Left ventricle myocardium inferior (tissue), 1 donor: ENCODE measurements at regions not wholly inside any gene's neighbourhood (a gene's known extent, or its start where the extent isn't known, plus 50 kb on each side); places are given as distances from the start of the nearest gene placed in this dataset.

Experiments used
- DNase-seq: peaks from one replicate; pipeline ENCODE4 v3.0.0-alpha.2; 2020
- H3K27ac ChIP-seq: fragments of 200-600 bp; replicated peaks from 2 replicates; pipeline ENCODE4 v1.8.0; 2021
- H3K27me3 ChIP-seq: fragments of 200-600 bp; 2 replicates; pipeline ENCODE4 v1.8.0; 2021; ENCODE audit warnings: low read depth
- H3K36me3 ChIP-seq: fragments of 200-600 bp; 2 replicates; pipeline ENCODE4 v1.8.0; 2021
- H3K4me1 ChIP-seq: fragments of 200-600 bp; 2 replicates; pipeline ENCODE4 v1.8.0; 2021
- H3K4me3 ChIP-seq: fragments of 200-600 bp; 2 replicates; pipeline ENCODE4 v1.8.0; 2021; ENCODE audit warnings: mild to moderate bottlenecking, moderate library complexity
- H3K9me3 ChIP-seq: fragments of 200-600 bp; replicated peaks from 2 replicates; pipeline ENCODE4 v1.8.0; 2021
- intact Hi-C: fragments of 100-400 bp; cut with micrococcal nuclease; formaldehyde crosslinking; loops from one replicate; pipeline ENCODE4 v1.11.0; 2022
- TF ChIP-seq, protein P1 (sequence below): fragments of 200-600 bp; IDR thresholded peaks from 2 replicates; pipeline ENCODE4 v1.8.0; 2021; ENCODE audit warnings: antibody characterized with exemption, mild to moderate bottlenecking, borderline replicate concordance
- donor health status: DM: no; HTN: yes; CAD: no; lungs with severe emphysema.

DNA sequence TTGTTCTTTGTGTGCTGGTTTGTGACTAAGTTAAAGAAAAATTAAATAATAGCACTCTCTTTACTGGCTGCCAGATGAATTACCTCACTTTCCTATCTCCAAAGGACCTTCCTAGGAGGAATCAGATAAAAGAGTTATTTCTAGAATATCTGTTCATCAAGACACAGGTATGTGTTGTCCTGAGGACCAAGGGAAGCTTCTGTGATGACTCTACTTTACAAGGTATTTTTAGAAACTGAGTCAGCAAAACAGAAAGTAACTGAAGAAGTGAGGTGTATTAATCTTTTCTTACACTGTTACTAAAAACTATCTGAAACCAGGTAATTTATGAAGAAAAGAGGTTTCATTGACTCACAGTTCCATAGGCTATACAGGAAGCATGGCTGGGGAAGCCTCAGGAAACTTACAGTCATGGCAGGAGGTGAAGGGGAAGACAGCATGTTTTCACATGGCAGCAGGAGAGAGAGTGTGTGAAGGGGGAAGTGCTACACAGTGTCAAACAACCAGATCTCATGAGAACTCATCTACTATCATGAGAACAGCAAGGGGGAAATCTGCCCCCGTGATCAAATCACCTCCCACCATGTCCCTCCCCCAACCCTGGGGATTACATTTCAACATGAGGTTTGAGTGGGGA is 189.2 kb upstream of the DMAC1 start:
- Histone ChIP-seq H3K4me3 (no peak overlapping the region), H3K27ac (no peak overlapping the region), H3K36me3 (no peaks in the 10 kb centered on the region), H3K9me3 (no peaks in the 10 kb centered on the region), H3K4me1 (peaks cover 5% of the 10 kb centered on the region), H3K27me3 (no peaks in the 10 kb centered on the region)
- intact Hi-C loops: no loop called here
- TF ChIP-seq, protein P1, sequence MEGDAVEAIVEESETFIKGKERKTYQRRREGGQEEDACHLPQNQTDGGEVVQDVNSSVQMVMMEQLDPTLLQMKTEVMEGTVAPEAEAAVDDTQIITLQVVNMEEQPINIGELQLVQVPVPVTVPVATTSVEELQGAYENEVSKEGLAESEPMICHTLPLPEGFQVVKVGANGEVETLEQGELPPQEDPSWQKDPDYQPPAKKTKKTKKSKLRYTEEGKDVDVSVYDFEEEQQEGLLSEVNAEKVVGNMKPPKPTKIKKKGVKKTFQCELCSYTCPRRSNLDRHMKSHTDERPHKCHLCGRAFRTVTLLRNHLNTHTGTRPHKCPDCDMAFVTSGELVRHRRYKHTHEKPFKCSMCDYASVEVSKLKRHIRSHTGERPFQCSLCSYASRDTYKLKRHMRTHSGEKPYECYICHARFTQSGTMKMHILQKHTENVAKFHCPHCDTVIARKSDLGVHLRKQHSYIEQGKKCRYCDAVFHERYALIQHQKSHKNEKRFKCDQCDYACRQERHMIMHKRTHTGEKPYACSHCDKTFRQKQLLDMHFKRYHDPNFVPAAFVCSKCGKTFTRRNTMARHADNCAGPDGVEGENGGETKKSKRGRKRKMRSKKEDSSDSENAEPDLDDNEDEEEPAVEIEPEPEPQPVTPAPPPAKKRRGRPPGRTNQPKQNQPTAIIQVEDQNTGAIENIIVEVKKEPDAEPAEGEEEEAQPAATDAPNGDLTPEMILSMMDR: no peak
- no peak for DNase-seq

GRCh38 chr9:7984692-7985091 is 185.1 kb upstream of the DMAC1 start:
- no peak for DNase-seq
- H3K9me3 ChIP-seq: no peaks in the 10 kb centered on the region
- no peak overlapping the region for H3K4me3 ChIP-seq
- H3K27ac ChIP-seq: no peak overlapping the region
- no peaks in the 10 kb centered on the region for H3K36me3 ChIP-seq
- TF ChIP-seq, protein P1: no peak
- intact Hi-C loops: no loop called here
- peaks cover 12% of the 10 kb centered on the region for H3K4me1 ChIP-seq
- H3K27me3 ChIP-seq: no peaks in the 10 kb centered on the region

GRCh38 chr9:7984203-7984602 is 184.6 kb upstream of the DMAC1 start:
- intact Hi-C loops: no loop called here

DNA sequence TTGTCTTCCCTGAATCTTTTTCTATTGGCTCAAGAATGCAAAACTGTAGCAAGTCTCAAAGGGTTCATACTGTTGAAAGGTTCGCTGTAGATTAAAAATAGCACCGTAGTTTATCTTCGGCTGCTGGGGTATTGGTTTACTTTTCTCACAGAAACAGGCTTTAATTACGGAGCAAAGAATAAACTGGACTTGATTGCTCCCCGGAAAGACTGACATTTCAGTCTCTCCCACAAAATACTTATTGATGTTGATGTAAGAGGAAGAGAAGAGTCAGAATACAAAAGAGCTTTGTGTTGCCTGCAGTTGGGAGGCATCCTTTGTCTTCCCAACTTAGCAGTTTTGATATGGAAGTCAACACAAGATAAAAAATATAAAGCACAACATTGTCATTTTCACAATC is 183.9 kb upstream of the DMAC1 start:
- Histone ChIP-seq H3K36me3 (no peaks in the 10 kb centered on the region), H3K4me1 (peaks cover 12% of the 10 kb centered on the region), H3K9me3 (no peaks in the 10 kb centered on the region), H3K4me3 (no peak overlapping the region), H3K27ac (no peak overlapping the region), H3K27me3 (no peaks in the 10 kb centered on the region)
- TF ChIP-seq, protein P1: no peak
- intact Hi-C loops: no loop called here
- DNase-seq: no peak

More at GRCh38 chr9:7984203-7984602, 184.6 kb upstream of the DMAC1 start:
- Histone ChIP-seq H3K4me1 (peaks cover 12% of the 10 kb centered on the region), H3K27ac (no peak overlapping the region), H3K9me3 (no peaks in the 10 kb centered on the region), H3K4me3 (no peak overlapping the region), H3K36me3 (no peaks in the 10 kb centered on the region), H3K27me3 (no peaks in the 10 kb centered on the region)
- TF ChIP-seq, protein P1: no peak
- DNase-seq: no peak

DNA sequence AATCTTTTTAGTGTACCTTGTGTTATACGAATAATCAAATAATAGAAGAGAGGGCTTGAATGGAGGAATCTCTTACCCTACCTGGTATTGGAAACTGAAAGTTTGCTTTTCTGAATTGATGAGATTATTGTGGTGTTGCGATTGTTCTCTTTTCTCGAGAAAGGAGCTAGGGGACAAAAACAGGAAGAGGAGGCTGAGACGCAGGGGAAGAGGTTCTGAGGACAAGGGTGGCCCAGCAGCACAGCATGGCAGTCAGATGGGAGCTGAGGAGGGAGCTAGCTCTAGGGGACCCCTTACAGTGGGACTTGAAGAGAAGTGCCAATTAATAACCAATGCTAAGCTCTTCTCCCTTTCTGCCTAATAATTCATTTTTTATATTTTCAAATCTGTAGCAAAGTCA is 183.3 kb upstream of the DMAC1 start:
- intact Hi-C loops: no loop called here
- Histone ChIP-seq H3K27me3 (no peaks in the 10 kb centered on the region), H3K9me3 (no peaks in the 10 kb centered on the region), H3K4me3 (no peak overlapping the region), H3K36me3 (no peaks in the 10 kb centered on the region), H3K4me1 (peaks cover 12% of the 10 kb centered on the region), H3K27ac (no peak overlapping the region)
- TF ChIP-seq, protein P1: no peak
- no peak for DNase-seq
